ENCODE measurements at regions not wholly inside any gene's neighbourhood (a gene's known extent, or its start where the extent isn't known, plus 50 kb on each side); places are given as distances from the start of the nearest gene placed in this dataset.

- H2AFZ ChIP-seq (ENCODE audit: low read length): no peak overlapping the region
- H3K14ac ChIP-seq (ENCODE audit: insufficient read depth, low read length): no peak overlapping the region
- no peak overlapping the region for H4K8ac ChIP-seq (replicated peaks; ENCODE audit: insufficient read length, low read depth, low read length)
- H4K91ac ChIP-seq (ENCODE audit: insufficient read length, low read depth, low read length): no peak overlapping the region
- no peak overlapping the region for H3K4me2 ChIP-seq (ENCODE audit: insufficient read depth, insufficient read length, low read length)
- no peak overlapping the region for H2BK20ac ChIP-seq (ENCODE audit: low read depth, low read length, poor library complexity, severe bottlenecking)
- H4K20me1 ChIP-seq (ENCODE audit: control insufficient read depth, insufficient read depth, insufficient read length): no peaks in the 10 kb centered on the region
- H2AK5ac ChIP-seq (ENCODE audit: insufficient read length, low read length): no peak overlapping the region
- H3K56ac ChIP-seq (ENCODE audit: insufficient read length, low read depth, low read length): no peak overlapping the region
- no peaks in the 10 kb centered on the region for H3K79me1 ChIP-seq (ENCODE audit: insufficient read depth, low read depth, low read length, poor library complexity, severe bottlenecking)
- peaks cover 7% of the 10 kb centered on the region in 2 experiments for H3K9me3 Mint-ChIP-seq
- no peaks in the 10 kb centered on the region for H3K23me2 ChIP-seq (ENCODE audit: insufficient read length, low read depth, low read length, poor library complexity, severe bottlenecking)
- H4K5ac ChIP-seq (ENCODE audit: insufficient read length, low read depth, low read length): no peak overlapping the region
- no CpG with 5 or more reads among the region's 4 CpGs for WGBS (ENCODE audit: extremely low coverage, insufficient read length, low lambda C conversion rate)
- no peak overlapping the region for H3K23ac ChIP-seq (ENCODE audit: insufficient read length, low read depth, low read length)
- H3K18ac ChIP-seq (ENCODE audit: insufficient read length, low read depth, low read length): no peak overlapping the region
- no peak overlapping the region for H2BK15ac ChIP-seq (ENCODE audit: low read depth, low read length)
- no peak overlapping the region for H2BK120ac ChIP-seq (ENCODE audit: low read depth, low read length, poor library complexity, severe bottlenecking)
- H3K27me3 Mint-ChIP-seq (ENCODE audit: low read depth): peaks cover 100% of the 10 kb centered on the region
- H3T11ph ChIP-seq (ENCODE audit: low read length): no peak overlapping the region
- H3K4me1 Mint-ChIP-seq: no peaks in the 10 kb centered on the region; a peak in 1 of 4 replicates
- H2BK12ac ChIP-seq (ENCODE audit: insufficient read length, low read depth, low read length): no peak overlapping the region
- no peaks in the 10 kb centered on the region for H3K79me2 ChIP-seq (ENCODE audit: insufficient read depth, low read length)
- H2BK5ac ChIP-seq (ENCODE audit: insufficient read length, low read length): no peak overlapping the region
- no peaks in the 10 kb centered on the region for H3K9me3 ChIP-seq (ENCODE audit: control insufficient read depth, low read depth, low read length)
- peaks cover 41% of the 10 kb centered on the region for H3K27me3 ChIP-seq (ENCODE audit: insufficient read depth, low read length)
- no peak for TF ChIP-seq CTCF (conservative IDR thresholded peaks at IDR 0.05)
- H3K4ac ChIP-seq (ENCODE audit: low read depth, low read length): no peak overlapping the region
- H3K4me1 ChIP-seq (ENCODE audit: insufficient read depth, low read length): no peaks in the 10 kb centered on the region
- H3K27ac Mint-ChIP-seq: no peak overlapping the region
- H3K36me3 Mint-ChIP-seq (ENCODE audit: insufficient read depth in 1 of 3, low read depth in 3 of 3): peaks cover 0 to 5% (median 0%) of the 10 kb centered on the region in 3 experiments; a peak in 3 of 7 replicates
- no peak overlapping the region for H3K9ac ChIP-seq (ENCODE audit: extremely low read depth, insufficient read length, low read length)
- no peak for DNase-seq
- no peak overlapping the region for H3K27ac ChIP-seq (ENCODE audit: insufficient read length, low read depth, low read length)
- no peak overlapping the region for H3K4me3 Mint-ChIP-seq
Measured at GRCh38 chr1:67522793-67523192, 92.6 kb upstream of the SERBP1 start.

Data from H9 (cell line).